HL-60 (cell line): ENCODE measurements at regions not wholly inside any gene's neighbourhood (a gene's known extent, or its start where the extent isn't known, plus 50 kb on each side); places are given as distances from the start of the nearest gene placed in this dataset.

Experiments
- DNase-seq, 2 experiments: peaks; one replicate each; pipeline ENCODE4 v3.0.0-alpha.2; 2010 to 2020; ENCODE audit warnings: low read depth in 1 of 2, low spot score in 1 of 2
- H3K27ac ChIP-seq: fragments of 250-450 bp; sonication (Bioruptor Pico); replicated peaks from 2 replicates; pipeline ENCODE4 v1.5.1; 2020; ENCODE audit warnings: mild to moderate bottlenecking, moderate library complexity
- H3K27me3 ChIP-seq: fragments of 250-450 bp; sonication (Bioruptor Pico); 2 replicates; pipeline ENCODE4 v1.5.1; 2021; ENCODE audit warnings: mild to moderate bottlenecking, moderate library complexity; ENCODE audit not compliant: insufficient read depth, poor library complexity, severe bottlenecking
- H3K4me3 ChIP-seq: replicated peaks from 2 replicates; pipeline ENCODE4 v1.5.1; 2011; ENCODE audit warnings: mild to moderate bottlenecking, control low read depth, low read length; ENCODE audit not compliant: insufficient read depth
- CTCF ChIP-seq: IDR thresholded peaks from one replicate; pipeline ENCODE4 v1.5.1; 2011; ENCODE audit warnings: low read length, control low read depth, inconsistent platforms; ENCODE audit not compliant: insufficient read depth
- GABPA ChIP-seq: IDR thresholded peaks from 2 replicates; pipeline ENCODE4 v1.6.1; 2012; ENCODE audit warnings: low read depth
- POLR2AphosphoS5 ChIP-seq: IDR thresholded peaks from 2 replicates; pipeline ENCODE4 v1.6.1; 2012; ENCODE audit warnings: low read depth
- SPI1 ChIP-seq: IDR thresholded peaks from 2 replicates; pipeline ENCODE4 v1.6.1; 2012; ENCODE audit warnings: low read depth, mild to moderate bottlenecking, borderline replicate concordance
- TF ChIP-seq, protein P1 (sequence below): IDR thresholded peaks from 2 replicates; pipeline ENCODE4 v1.6.1; 2012; ENCODE audit warnings: low read depth; ENCODE audit not compliant: insufficient replicate concordance

GRCh38 chr13:107102676-107103075 is 534.7 kb upstream of the ARGLU1 start:
- no peak overlapping the region for H3K4me3 ChIP-seq
- TF ChIP-seq SPI1, result no peak
- no peak for TF ChIP-seq GABPA
- TF ChIP-seq, protein P1, sequence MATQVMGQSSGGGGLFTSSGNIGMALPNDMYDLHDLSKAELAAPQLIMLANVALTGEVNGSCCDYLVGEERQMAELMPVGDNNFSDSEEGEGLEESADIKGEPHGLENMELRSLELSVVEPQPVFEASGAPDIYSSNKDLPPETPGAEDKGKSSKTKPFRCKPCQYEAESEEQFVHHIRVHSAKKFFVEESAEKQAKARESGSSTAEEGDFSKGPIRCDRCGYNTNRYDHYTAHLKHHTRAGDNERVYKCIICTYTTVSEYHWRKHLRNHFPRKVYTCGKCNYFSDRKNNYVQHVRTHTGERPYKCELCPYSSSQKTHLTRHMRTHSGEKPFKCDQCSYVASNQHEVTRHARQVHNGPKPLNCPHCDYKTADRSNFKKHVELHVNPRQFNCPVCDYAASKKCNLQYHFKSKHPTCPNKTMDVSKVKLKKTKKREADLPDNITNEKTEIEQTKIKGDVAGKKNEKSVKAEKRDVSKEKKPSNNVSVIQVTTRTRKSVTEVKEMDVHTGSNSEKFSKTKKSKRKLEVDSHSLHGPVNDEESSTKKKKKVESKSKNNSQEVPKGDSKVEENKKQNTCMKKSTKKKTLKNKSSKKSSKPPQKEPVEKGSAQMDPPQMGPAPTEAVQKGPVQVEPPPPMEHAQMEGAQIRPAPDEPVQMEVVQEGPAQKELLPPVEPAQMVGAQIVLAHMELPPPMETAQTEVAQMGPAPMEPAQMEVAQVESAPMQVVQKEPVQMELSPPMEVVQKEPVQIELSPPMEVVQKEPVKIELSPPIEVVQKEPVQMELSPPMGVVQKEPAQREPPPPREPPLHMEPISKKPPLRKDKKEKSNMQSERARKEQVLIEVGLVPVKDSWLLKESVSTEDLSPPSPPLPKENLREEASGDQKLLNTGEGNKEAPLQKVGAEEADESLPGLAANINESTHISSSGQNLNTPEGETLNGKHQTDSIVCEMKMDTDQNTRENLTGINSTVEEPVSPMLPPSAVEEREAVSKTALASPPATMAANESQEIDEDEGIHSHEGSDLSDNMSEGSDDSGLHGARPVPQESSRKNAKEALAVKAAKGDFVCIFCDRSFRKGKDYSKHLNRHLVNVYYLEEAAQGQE, result no peak
- TF ChIP-seq CTCF, result no peak
- no peak for TF ChIP-seq POLR2AphosphoS5
- no peaks in the 10 kb centered on the region for H3K27me3 ChIP-seq
- DNase-seq, result no peak
- H3K27ac ChIP-seq, result no peak overlapping the region

DNA sequence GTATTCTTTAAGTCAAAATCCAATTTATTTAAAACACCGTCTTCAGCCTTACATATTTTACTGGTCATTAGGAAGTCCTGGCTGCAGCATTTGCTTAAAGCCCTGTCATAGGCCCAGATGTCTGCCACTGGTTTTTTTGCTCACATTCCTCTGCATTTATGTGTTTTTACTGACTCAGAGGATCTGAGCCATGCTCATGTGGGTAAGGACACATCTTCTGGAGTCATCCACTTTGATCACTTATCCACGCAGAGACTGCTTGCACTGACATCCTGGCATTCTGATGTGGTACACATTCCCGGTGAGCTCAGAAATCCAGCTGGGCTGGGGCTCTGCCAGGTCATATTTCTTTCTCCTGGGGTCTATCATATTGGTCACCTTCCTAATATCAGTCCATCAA is 531.7 kb upstream of the ARGLU1 start:
- Histone ChIP-seq H3K27me3 (no peaks in the 10 kb centered on the region), H3K4me3 (no peak overlapping the region), H3K27ac (no peak overlapping the region)
- no peak for DNase-seq
- TF ChIP-seq SPI1 (no peak), CTCF (no peak), POLR2AphosphoS5 (no peak), GABPA (no peak)
- TF ChIP-seq, protein P1, result no peak

DNA sequence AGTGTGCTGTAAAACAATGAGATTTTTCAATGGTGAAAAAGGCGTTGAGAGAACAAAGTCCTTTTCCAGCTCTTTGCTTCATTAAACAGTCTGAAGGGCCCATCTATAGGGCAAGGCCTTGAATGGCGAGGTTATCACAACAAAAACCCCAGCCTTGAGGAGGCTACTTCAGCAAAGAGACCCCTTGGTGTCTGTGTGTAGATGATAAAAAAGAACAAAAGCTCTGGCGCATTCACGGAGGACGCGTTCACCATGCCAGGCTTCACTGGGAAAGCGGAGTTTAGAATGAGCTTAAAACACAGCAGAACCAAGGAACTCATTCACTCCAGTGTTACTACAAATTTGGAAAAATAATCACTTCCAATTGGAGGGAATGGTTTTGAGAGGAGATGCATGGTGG is 530.0 kb upstream of the ARGLU1 start:
- TF ChIP-seq, protein P1, result no peak
- TF ChIP-seq GABPA, result no peak
- no peak for TF ChIP-seq POLR2AphosphoS5
- TF ChIP-seq SPI1, result no peak
- TF ChIP-seq CTCF, result no peak
- no peak overlapping the region for H3K4me3 ChIP-seq
- H3K27ac ChIP-seq, result no peak overlapping the region
- DNase-seq, result no peak
- H3K27me3 ChIP-seq, result no peaks in the 10 kb centered on the region
